Skeletal muscle satellite cell (primary cell): ENCODE measurements at regions not wholly inside any gene's neighbourhood (a gene's known extent, or its start where the extent isn't known, plus 50 kb on each side); places are given as distances from the start of the nearest gene placed in this dataset.

Experiments used
- H3K27me3 ChIP-seq: 2 replicates; pipeline ENCODE4 v1.7.0; 2013; ENCODE audit warnings: low read length; ENCODE audit not compliant: control insufficient read depth, insufficient read depth
- H3K36me3 ChIP-seq: 2 replicates; pipeline ENCODE4 v1.7.0; 2013; ENCODE audit warnings: mild to moderate bottlenecking, control low read depth, low read length; ENCODE audit not compliant: insufficient read depth
- H3K4me1 ChIP-seq: 2 replicates; pipeline ENCODE4 v1.7.0; 2013; ENCODE audit warnings: low read length; ENCODE audit not compliant: control insufficient read depth, insufficient read depth
- H3K4me2 ChIP-seq: 2 replicates; pipeline ENCODE4 v1.7.0; 2013; ENCODE audit warnings: mild to moderate bottlenecking, low read length
- H3K4me3 ChIP-seq: 2 replicates; pipeline ENCODE4 v1.7.0; 2013; ENCODE audit warnings: low read length
- H3K9ac ChIP-seq: 2 replicates; pipeline ENCODE4 v1.7.0; 2013; ENCODE audit warnings: mild to moderate bottlenecking, low read depth, low read length, moderate library complexity
- H3K9me3 ChIP-seq: replicated peaks from 2 replicates; pipeline ENCODE4 v1.7.0; 2013; ENCODE audit warnings: mild to moderate bottlenecking, control low read depth, low read length

DNA sequence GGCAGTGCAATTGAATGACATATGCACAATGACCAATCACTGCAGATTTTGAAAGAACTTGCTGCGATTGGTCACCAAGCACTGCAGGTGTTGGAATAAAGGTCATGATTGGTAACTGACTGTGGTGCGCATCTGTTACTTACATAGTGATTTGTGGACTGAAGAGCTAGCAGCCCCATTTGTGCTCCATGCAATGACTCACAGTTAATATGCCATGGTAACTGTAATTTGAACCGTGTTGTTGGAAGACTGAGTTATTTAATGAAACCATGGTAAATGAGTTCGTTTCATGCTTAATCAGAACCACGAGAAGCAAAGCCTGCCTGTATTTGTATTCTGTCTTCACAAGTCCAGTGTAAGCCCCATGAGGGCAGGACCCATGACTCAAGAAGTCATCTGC is 220.5 kb downstream of the TJP1 start:
- Histone ChIP-seq H3K36me3 (no peaks in the 10 kb centered on the region), H3K4me3 (no peak overlapping the region), H3K4me1 (no peaks in the 10 kb centered on the region)

DNA sequence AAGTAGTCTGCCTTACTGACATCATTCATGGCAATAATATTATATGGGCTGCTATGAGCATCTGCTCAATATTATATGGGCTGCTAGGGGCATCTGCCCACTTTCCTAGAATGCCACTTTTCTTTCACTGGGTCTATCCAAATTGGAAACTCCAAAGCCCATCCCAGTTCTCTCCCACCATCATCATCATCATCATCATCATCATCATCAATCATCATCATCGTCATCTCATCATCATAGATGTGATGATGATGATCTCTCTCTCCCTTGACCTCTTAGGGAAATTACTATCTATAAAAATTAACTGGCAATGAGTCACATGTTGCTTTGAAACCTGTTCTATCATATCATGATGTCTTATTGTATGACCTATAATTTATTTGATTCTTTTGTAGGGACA is 222.0 kb downstream of the TJP1 start:
- Histone ChIP-seq H3K4me1 (no peaks in the 10 kb centered on the region), H3K4me2 (no peak overlapping the region)

More for the DNA sequence above, 220.5 kb downstream of the TJP1 start:
- Histone ChIP-seq H3K27me3 (no peaks in the 10 kb centered on the region), H3K9me3 (no peaks in the 10 kb centered on the region), H3K9ac (no peak overlapping the region), H3K4me2 (no peak overlapping the region)

DNA sequence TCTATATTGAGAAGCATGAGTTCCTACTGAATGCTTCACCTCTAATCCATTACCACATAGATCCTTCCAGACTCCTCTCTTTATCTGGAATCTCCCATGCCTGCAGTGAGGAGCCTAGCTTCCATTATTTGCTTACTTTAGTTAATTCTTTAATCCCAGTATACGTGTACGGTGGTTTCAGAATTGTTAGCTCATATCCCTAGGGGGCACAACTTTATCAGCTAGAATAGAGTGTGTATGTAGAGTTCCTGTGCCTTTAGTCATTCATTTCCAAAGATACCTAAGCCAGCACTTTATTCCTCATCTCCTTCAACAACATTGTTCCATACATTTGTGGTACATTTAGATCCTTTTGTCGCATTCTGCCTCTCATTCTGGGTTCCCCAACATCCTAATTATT is 226.0 kb downstream of the TJP1 start:
- no peak overlapping the region for H3K4me2 ChIP-seq
- peaks cover 21% of the 10 kb centered on the region for H3K27me3 ChIP-seq
- no peaks in the 10 kb centered on the region for H3K4me1 ChIP-seq
- H3K9me3 ChIP-seq: no peaks in the 10 kb centered on the region
- H3K9ac ChIP-seq: no peak overlapping the region
- H3K36me3 ChIP-seq: no peaks in the 10 kb centered on the region
- H3K4me3 ChIP-seq: no peak overlapping the region

More for the DNA sequence above, 222.0 kb downstream of the TJP1 start:
- Histone ChIP-seq H3K27me3 (peaks cover 3% of the 10 kb centered on the region), H3K9ac (no peak overlapping the region), H3K4me3 (no peak overlapping the region), H3K9me3 (no peaks in the 10 kb centered on the region), H3K36me3 (no peaks in the 10 kb centered on the region)

DNA sequence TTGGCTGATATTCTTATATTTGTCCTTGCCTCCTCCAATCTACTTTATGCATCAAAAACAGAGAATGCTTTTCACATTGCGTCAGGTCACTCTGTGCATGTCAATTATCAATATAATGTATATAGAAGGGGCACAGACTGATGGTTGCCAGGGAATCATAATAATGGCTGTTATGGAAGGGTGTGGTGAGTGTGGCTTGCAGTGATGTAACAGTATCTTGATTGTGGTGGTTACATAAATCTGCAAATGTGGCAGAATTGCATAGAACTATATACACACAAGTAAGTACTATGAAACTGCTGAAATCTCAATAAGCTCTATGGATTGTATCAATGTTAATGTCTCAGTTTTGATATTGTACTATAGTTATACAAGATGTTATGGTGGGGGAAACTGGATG is 228.6 kb downstream of the TJP1 start:
- H3K4me2 ChIP-seq: no peak overlapping the region
- no peaks in the 10 kb centered on the region for H3K9me3 ChIP-seq
- H3K4me1 ChIP-seq: no peaks in the 10 kb centered on the region
- no peak overlapping the region for H3K4me3 ChIP-seq
- no peaks in the 10 kb centered on the region for H3K36me3 ChIP-seq
- H3K9ac ChIP-seq: no peak overlapping the region
- peaks cover 33% of the 10 kb centered on the region for H3K27me3 ChIP-seq

DNA sequence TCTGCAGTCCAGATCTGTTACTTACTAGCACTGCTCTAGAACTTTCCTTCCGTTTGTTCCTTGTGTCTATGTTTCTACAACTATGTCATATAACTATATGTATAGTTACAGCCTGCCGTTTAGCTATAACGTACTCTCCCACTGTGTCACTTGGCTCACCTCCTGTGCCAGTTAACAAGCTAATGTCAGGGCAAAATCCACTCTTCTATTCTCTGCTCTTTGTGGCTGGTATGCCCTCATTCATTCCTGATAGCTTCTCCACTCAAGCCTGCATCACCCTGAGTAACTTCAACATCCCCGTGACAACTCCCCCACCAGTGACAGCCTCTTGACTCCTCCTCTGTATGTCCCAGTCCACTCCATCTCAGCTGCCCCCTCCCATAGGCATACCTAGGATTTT is 229.2 kb downstream of the TJP1 start:
- H3K4me2 ChIP-seq: no peak overlapping the region
- H3K4me3 ChIP-seq: no peak overlapping the region
- no peaks in the 10 kb centered on the region for H3K36me3 ChIP-seq
- H3K4me1 ChIP-seq: no peaks in the 10 kb centered on the region
- H3K9ac ChIP-seq: no peak overlapping the region
- H3K9me3 ChIP-seq: no peaks in the 10 kb centered on the region
- H3K27me3 ChIP-seq: peaks cover 33% of the 10 kb centered on the region

DNA sequence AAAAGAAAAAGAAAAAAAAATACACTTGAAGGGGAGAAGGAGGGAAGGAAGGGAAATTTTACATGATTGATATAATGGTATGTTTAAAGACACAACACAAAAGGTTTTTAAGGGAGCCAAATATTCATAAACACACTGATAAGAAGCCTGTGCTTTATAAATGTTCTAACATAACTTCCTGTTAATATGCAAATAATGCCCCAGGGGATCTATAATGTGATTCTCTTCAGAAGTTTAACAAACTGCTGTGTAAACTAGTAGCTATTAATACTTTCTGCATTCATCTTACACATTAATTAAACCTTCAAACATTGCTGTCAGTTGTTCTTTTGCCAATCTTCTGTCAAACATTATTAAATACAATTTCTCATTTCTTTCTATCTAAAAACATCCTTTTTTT is 231.6 kb downstream of the TJP1 start:
- Histone ChIP-seq H3K9me3 (no peaks in the 10 kb centered on the region), H3K27me3 (peaks cover 30% of the 10 kb centered on the region), H3K4me1 (no peaks in the 10 kb centered on the region), H3K9ac (no peak overlapping the region), H3K36me3 (no peaks in the 10 kb centered on the region), H3K4me3 (no peak overlapping the region), H3K4me2 (no peak overlapping the region)

DNA sequence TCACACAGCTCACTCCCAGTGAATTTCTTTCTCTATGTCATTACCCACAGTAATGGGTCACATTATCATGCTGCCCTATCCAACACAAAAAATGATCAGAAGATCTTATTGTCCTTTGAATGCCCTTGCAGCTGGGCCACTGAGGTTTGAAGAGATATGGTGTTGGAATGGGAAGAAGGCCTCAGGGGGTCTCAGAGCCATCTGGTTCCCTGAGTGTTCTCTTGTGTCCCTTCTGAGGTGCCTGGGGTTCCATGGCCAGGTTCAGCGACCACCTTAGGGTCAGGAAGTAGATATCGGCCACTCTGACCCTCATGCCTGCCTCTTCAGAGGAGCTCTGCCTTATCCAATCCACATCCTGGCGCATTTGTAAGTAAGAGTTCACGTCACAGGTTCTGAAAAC is 232.3 kb downstream of the TJP1 start:
- Histone ChIP-seq H3K9ac (no peak overlapping the region), H3K36me3 (no peaks in the 10 kb centered on the region), H3K4me1 (no peaks in the 10 kb centered on the region), H3K4me3 (no peak overlapping the region), H3K4me2 (no peak overlapping the region), H3K27me3 (peaks cover 30% of the 10 kb centered on the region), H3K9me3 (no peaks in the 10 kb centered on the region)

DNA sequence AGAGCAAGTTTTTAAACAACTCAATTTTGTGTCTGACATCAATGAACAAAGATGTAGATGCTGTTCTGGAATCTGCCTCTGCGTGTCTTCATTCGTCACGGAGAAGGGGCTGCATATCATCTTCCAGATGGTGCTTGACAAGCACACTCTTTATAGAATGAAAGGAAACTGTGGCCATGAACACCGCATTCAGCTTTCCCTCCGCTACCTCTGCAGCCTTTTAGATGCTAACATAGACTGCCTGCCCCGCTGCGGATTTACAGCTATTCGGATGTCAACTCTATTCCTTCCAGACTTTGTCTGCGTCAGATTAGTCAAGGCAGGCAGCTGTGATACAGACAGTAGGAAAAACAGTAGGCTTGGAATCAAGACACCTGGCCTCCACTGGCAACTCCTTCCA is 232.9 kb downstream of the TJP1 start:
- H3K9me3 ChIP-seq: no peaks in the 10 kb centered on the region
- H3K4me2 ChIP-seq: no peak overlapping the region
- no peak overlapping the region for H3K4me3 ChIP-seq
- H3K9ac ChIP-seq: no peak overlapping the region
- H3K4me1 ChIP-seq: no peaks in the 10 kb centered on the region
- peaks cover 30% of the 10 kb centered on the region for H3K27me3 ChIP-seq
- H3K36me3 ChIP-seq: no peaks in the 10 kb centered on the region

DNA sequence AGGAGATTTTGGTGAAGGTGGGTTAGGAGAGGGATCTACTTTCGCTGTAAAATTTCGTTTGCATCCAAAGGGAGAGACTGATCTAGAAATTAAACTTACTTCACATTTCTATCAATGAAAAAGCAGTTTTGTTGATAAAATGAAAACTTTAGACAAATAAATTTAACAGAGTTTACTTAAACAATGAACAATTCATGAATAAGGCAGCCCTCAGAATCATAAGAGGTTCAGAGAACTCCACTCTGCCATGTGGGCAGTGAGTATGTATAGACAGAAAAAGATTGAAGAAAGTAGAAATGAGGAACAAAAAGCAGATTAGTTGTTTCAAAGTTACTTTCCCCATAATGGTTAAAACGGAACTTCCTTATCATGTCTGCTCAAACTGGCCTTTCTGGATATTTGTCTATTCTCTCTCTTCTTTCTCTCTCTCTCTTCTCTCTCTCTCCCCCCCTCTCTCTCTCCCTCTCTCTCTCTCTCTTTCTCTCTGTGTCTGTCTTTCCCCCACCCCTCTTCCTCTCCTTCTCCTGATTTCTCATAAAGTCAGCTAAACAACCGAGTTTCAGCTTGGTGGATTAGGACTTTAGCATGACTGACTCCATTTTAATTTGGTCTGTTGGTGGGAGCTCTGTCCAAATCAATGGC is 248.9 kb downstream of the TJP1 start:
- Histone ChIP-seq H3K27me3 (peaks cover 56% of the 10 kb centered on the region), H3K4me2 (no peak overlapping the region)

DNA sequence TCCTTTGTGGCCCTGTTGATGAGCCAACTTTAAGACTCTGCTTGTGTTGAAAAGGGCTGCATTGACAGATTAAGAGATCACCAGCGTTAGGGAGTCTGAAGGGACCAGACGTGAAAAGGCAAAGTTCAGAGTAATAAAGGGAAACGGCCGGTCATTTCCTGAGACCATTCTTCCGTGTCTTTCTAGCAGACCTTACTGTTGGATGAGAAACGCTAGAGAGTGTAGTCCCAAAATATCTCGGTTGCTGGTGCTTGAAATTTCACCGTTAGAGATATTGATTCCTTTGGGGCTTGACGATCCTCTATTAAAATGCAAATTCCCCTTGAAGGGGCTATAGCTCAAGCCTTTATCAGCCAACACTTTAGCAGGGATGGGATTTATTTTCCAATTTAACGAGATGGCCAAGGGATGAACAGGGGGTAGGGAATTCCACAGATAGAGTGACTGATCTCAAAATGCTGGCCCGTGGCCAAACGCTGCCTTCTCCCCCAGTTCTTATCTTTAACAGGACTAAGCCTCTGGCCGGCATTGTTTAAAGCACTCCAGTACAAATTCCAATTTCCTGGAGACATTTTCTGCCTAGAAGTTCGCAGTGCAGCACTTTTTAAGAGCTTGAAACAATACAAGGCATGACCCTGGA is 250.4 kb downstream of the TJP1 start:
- no peaks in the 10 kb centered on the region for H3K36me3 ChIP-seq
- H3K27me3 ChIP-seq: peaks cover 70% of the 10 kb centered on the region
- H3K9me3 ChIP-seq: no peaks in the 10 kb centered on the region
- H3K4me1 ChIP-seq: no peaks in the 10 kb centered on the region
- H3K9ac ChIP-seq: no peak overlapping the region
- H3K4me3 ChIP-seq: no peak overlapping the region
- no peak overlapping the region for H3K4me2 ChIP-seq

More for the DNA sequence above, 248.9 kb downstream of the TJP1 start:
- Histone ChIP-seq H3K4me1 (no peaks in the 10 kb centered on the region), H3K36me3 (no peaks in the 10 kb centered on the region), H3K9me3 (no peaks in the 10 kb centered on the region), H3K9ac (no peak overlapping the region), H3K4me3 (no peak overlapping the region)

DNA sequence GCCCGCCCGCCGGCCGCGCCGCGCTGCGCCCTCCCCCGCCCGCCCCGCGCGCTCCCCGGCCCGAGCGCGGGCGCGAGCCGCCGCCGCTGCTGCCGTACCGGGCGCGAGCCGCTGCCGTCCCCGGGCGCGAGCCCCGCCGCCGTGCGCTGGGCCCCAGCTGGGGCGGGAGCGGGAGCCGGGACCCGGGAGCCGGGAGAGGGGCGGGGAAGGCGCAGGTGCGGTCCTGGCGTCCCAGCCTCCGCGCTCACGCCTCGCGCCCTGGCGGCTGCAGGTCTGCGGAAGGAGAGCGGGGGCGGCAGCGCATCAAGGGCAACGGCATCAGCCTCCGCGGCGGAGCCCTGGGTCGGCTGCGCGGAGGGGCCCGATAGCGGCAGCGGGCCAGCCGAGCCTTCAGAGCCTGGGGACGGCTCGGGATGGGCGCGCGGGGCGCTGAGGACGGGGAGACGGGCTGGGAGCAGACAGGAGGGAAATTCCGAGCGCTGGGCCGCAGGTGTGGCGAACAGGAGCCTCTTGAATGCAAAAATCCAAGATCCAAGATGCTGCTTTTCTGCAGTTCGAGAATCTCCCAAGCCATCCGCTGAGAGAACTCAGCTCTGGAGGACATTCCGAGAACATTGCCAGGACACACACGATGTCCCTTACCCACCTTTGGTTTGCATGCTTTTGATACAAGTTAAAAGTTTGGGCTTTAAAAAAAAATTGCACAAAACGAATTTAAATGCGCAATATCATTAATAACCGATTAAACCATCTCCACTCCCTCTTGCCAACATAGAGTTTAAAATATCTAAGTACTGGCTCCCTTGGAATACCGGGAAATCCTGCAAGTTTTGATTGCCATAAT is 251.1 kb downstream of the TJP1 start:
- peak overlapping the region; percentile 74 for H3K4me2 ChIP-seq
- no peak overlapping the region for H3K9ac ChIP-seq
- no peaks in the 10 kb centered on the region for H3K4me1 ChIP-seq
- no peaks in the 10 kb centered on the region for H3K36me3 ChIP-seq
- H3K27me3 ChIP-seq: peaks cover 72% of the 10 kb centered on the region
- no peaks in the 10 kb centered on the region for H3K9me3 ChIP-seq
- peak overlapping the region; percentile 52 for H3K4me3 ChIP-seq
